ENCODE measurements at regions not wholly inside any gene's neighbourhood (a gene's known extent, or its start where the extent isn't known, plus 50 kb on each side); places are given as distances from the start of the nearest gene placed in this dataset.

DNA sequence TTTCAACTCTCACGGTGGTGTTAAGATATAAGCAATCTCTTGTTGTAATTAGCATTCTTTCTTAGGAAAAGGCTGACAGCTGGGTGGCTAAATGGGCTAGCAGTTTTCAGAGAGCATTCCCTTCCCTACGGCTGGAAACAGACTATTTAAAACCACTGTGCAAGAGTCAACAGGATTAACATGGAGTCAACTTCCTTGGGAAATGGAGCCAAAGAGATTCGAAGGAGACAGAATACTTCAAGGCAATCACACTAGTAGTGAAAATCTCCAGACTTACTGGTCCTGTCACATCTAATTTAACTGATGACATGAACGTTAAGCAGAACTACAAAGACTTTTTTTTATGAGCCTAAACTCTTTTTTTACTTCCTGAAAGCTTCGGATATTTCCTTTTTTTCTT, 453.3 kb upstream of the ITGA1 start:
- Histone ChIP-seq H2BK12ac (ENCODE audit: low read depth, low read length) (no peak overlapping the region), H3K9ac (replicated peaks in 1 of 4; ENCODE audit: extremely low read depth in 1 of 4, low read depth in 3 of 4, low read length in 3 of 4) (no peak overlapping the region), H2BK120ac (replicated peaks; ENCODE audit: low read depth, low read length) (no peak overlapping the region), H2AFZ (ENCODE audit: low read length) (0 out of 2 replicates have a peak overlapping the region, but pooled peaks have one; percentile 63), H3K4me2 (ENCODE audit: insufficient read depth in 1 of 2, low read depth in 2 of 2, low read length in 2 of 2) (no peak overlapping the region), H3K23me2 (ENCODE audit: low read depth, low read length) (no peaks in the 10 kb centered on the region), H3K14ac (ENCODE audit: insufficient read length) (no peak overlapping the region), H2BK15ac (ENCODE audit: low read length) (no peak overlapping the region), H2BK20ac (ENCODE audit: low read length) (no peak overlapping the region), H2BK5ac (ENCODE audit: low read depth, low read length) (no peak overlapping the region), H3K23ac (ENCODE audit: insufficient read length) (no peak overlapping the region), H4K91ac (replicated peaks; ENCODE audit: insufficient read length, low read length) (no peak overlapping the region), H4K8ac (ENCODE audit: extremely low read depth, insufficient read depth, low read length) (no peak overlapping the region), H3K18ac (ENCODE audit: extremely low read depth, low read length) (no peak overlapping the region), H3K9me3 (ENCODE audit: insufficient read depth in 2 of 2, low read depth in 1 of 2, low read length in 1 of 2) (peaks cover 5 to 7% of the 10 kb centered on the region in 2 experiments; a peak in 3 of 4 replicates), H4K5ac (ENCODE audit: insufficient read length, low read depth, low read length) (no peak overlapping the region), H3K79me2 (ENCODE audit: control insufficient read depth in 1 of 2, insufficient read depth in 2 of 2, low read length in 2 of 2) (no peaks in the 10 kb centered on the region), H3K4me3 (ENCODE audit: extremely low read depth in 1 of 4, insufficient read depth in 2 of 4, low read depth in 3 of 4, low read length in 4 of 4) (no peak overlapping the region), H3K36me3 (ENCODE audit: control insufficient read depth in 2 of 4, insufficient read depth in 4 of 4, low read length in 3 of 4) (no peaks in the 10 kb centered on the region), H3K27ac (ENCODE audit: low read depth, low read length) (no peak overlapping the region), H3K4me1 (replicated peaks in 1 of 4; ENCODE audit: control insufficient read depth in 3 of 4, insufficient read depth in 4 of 4, low read length in 3 of 4) (peaks cover 0 to 4% (median 0%) of the 10 kb centered on the region in 4 experiments; a peak in 1 of 7 replicates), H2AK5ac (ENCODE audit: low read depth, low read length) (no peak overlapping the region), H3K4ac (replicated peaks; ENCODE audit: insufficient read length, low read depth, low read length) (no peak overlapping the region), H3K79me1 (ENCODE audit: low read depth, low read length) (no peaks in the 10 kb centered on the region), H4K20me1 (replicated peaks in 1 of 2; ENCODE audit: control insufficient read depth in 1 of 2, insufficient read depth in 2 of 2, low read length in 2 of 2) (no peaks in the 10 kb centered on the region), H3K27me3 (replicated peaks in 1 of 4; ENCODE audit: control insufficient read depth in 3 of 4, extremely low read depth in 1 of 4, insufficient read depth in 3 of 4, low read length in 3 of 4) (no peaks in the 10 kb centered on the region), H3K56ac (replicated peaks; ENCODE audit: insufficient read length, low read depth, low read length) (no peak overlapping the region)
- TF ChIP-seq FOSL1 (IDR thresholded peaks at IDR 0.05; ENCODE audit: insufficient read depth, low read depth, low read length) (no peak), GABPA (IDR thresholded peaks at IDR 0.05; ENCODE audit: borderline replicate concordance, insufficient read depth, low read length) (no peak), HDAC6 (IDR thresholded peaks at IDR 0.05; ENCODE audit: low read depth, low read length) (no peak)
- no peak for DNase-seq (ENCODE audit: low read depth in 1 of 2, low spot score in 2 of 2)
- WGBS, 2 experiments (ENCODE audit: extremely low coverage in 1 of 2, insufficient coverage in 1 of 2, insufficient read length in 1 of 2, insufficient replicate concordance in 2 of 2, low coverage in 1 of 2, low lambda C conversion rate in 2 of 2, missing lambda C conversion rate in 1 of 2) = 83% methylated on average over 5 of the region's 5 CpGs; no CpG with 5 or more reads in 1 of the 2 experiments
- POLR2A ChIA-PET (ENCODE audit: partially characterized antibody) = interaction anchor here (0.6 kb wide), 1 partner anchor 460 kb away, joined by 3 read pairs; no protein-coding TSS in a partner anchor
- FAIRE-seq = no peak
- CTCF ChIA-PET (ENCODE audit: partially characterized antibody) = no interaction called here

All from H1 (cell line).